HepG2 (cell line): ENCODE measurements at regions not wholly inside any gene's neighbourhood (a gene's known extent, or its start where the extent isn't known, plus 50 kb on each side); places are given as distances from the start of the nearest gene placed in this dataset.

Experiments used
- ATAC-seq: fragments of 200-7000 bp; cut with Tn5 transposase; 3 replicates; pipeline ENCODE4 v1.9.1; 2020; ENCODE audit warnings: mild to moderate bottlenecking, moderate library complexity
- BruUV-seq: library from RNA; stranded (reverse); fragments of 400-500 nt; replicated peaks from 2 replicates; lab custom pipeline; 2021; lab: Mats Ljungman, UMichigan
- CTCF ChIA-PET: fragments of 300-600 bp; formaldehyde crosslinking; extraction: SDS; loops from one replicate; lab custom pipeline; 2021; ENCODE audit warnings: low total read pairs, inconsistent platforms, low intra/inter-chr PET ratio; lab: Yijun Ruan, JAX
- POLR2A ChIA-PET: fragments of 350-600 bp; sonication (Branson Sonifier 250); formaldehyde crosslinking; loops from one replicate; lab custom pipeline; 2020; ENCODE audit warnings: antibody characterized with exemption, inconsistent platforms; lab: Yijun Ruan, JAX
- DNase-seq: peaks from one replicate; pipeline ENCODE4 v3.0.0-alpha.2; 2015; ENCODE audit warnings: low spot score
- FAIRE-seq: peaks from 3 replicates; lab custom pipeline; 2011; peaks lifted over from hg19 to GRCh38; lab: Jason Lieb, UNC
- H2AFZ ChIP-seq: one replicate; pipeline ENCODE4 v1.6.1; 2011; ENCODE audit warnings: low read length, inconsistent platforms
- H3K27ac ChIP-seq: fragments of 300-600 bp; 3 replicates; pipeline ENCODE4 v1.8.0; 2011; ENCODE audit warnings: mixed run types, mild to moderate bottlenecking, mixed read lengths, low read length, inconsistent platforms; ENCODE audit not compliant: insufficient read depth; ENCODE audit errors: extremely low read length
- H3K27me3 ChIP-seq, 2 experiments: fragments of 200-600 bp in 1 of 2; 2 replicates in 1 of 2; 3 replicates in 1 of 2; pipeline versions ENCODE4 v1.6.0 to v1.8.0; 2011; ENCODE audit warnings: low read length in 2 of 2, mild to moderate bottlenecking in 2 of 2, moderate library complexity in 2 of 2, inconsistent platforms in 1 of 2; ENCODE audit not compliant: insufficient read depth in 2 of 2, control insufficient read depth in 1 of 2
- H3K36me3 ChIP-seq, 2 experiments: fragments of 200-600 bp in 1 of 2; replicated peaks in 1 of 2; 2 replicates in 1 of 2; 3 replicates in 1 of 2; pipeline versions ENCODE4 v1.5.1 to v1.8.0; 2011; ENCODE audit warnings: low read length in 2 of 2, inconsistent platforms in 1 of 2; ENCODE audit not compliant: insufficient read depth in 2 of 2, control insufficient read depth in 1 of 2
- H3K4me1 ChIP-seq: 2 replicates; pipeline ENCODE4 v1.5.1; 2012; ENCODE audit warnings: low read length, inconsistent platforms; ENCODE audit not compliant: insufficient read depth
- H3K4me2 ChIP-seq: 2 replicates; pipeline ENCODE4 v1.6.0; 2011; ENCODE audit warnings: low read depth, low read length, inconsistent platforms
- H3K4me3 ChIP-seq, 3 experiments: fragments of 200-600 bp in 1 of 3; sonication (generic), shearing (Covaris generic) in 1 of 3; replicated peaks in 1 of 3; 2 replicates each; pipeline ENCODE4 v1.5.1; 2011 to 2016; ENCODE audit warnings: low read length in 3 of 3, inconsistent platforms in 2 of 3, low read depth in 2 of 3, mild to moderate bottlenecking in 2 of 3, control low read depth in 1 of 3, mixed read lengths in 1 of 3; ENCODE audit not compliant: insufficient read depth in 1 of 3
- H3K79me2 ChIP-seq: one replicate; pipeline ENCODE4 v1.6.1; 2011; ENCODE audit warnings: low read length, inconsistent platforms; ENCODE audit not compliant: insufficient read depth
- H3K9ac ChIP-seq: 2 replicates; pipeline ENCODE4 v1.6.0; 2011; ENCODE audit warnings: mild to moderate bottlenecking, low read depth, low read length, inconsistent platforms; ENCODE audit not compliant: insufficient read depth
- H3K9me3 ChIP-seq: 2 replicates; pipeline ENCODE4 v1.5.1; 2012; ENCODE audit warnings: mild to moderate bottlenecking, low read length
- H4K20me1 ChIP-seq: 2 replicates; pipeline ENCODE4 v1.6.0; 2011; ENCODE audit warnings: inconsistent platforms, mild to moderate bottlenecking, low read length, moderate library complexity; ENCODE audit not compliant: insufficient read depth
- ARNT ChIP-seq: fragments of 450-650 bp; IDR thresholded peaks from 2 replicates; pipeline ENCODE4 v1.6.1; 2017
- BRD4 ChIP-seq: sonication (generic); formaldehyde crosslinking; IDR thresholded peaks from 2 replicates; pipeline ENCODE4 v1.4.0; 2020; ENCODE audit warnings: missing genetic modification reagents
- EEA1 ChIP-seq: sonication (generic); formaldehyde crosslinking; IDR thresholded peaks from 2 replicates; pipeline ENCODE4 v1.5.1; 2020; ENCODE audit warnings: mild to moderate bottlenecking, missing genetic modification reagents, borderline replicate concordance
- FIP1L1 ChIP-seq: fragments of 200-400 bp; formaldehyde crosslinking; IDR thresholded peaks from 2 replicates; pipeline ENCODE4 v1.6.1; 2018; ENCODE audit warnings: low read depth, mild to moderate bottlenecking, low read length, moderate library complexity, borderline replicate concordance; ENCODE audit not compliant: insufficient read depth
- GABPA ChIP-seq, 2 experiments: IDR thresholded peaks; 2 replicates each; pipeline ENCODE4 v1.6.1; 2011 to 2016; ENCODE audit warnings: low read depth in 2 of 2, low read length in 1 of 2, missing biosample characterization in 1 of 2, missing genetic modification characterization in 1 of 2
- GATA4 ChIP-seq: sonication (generic); IDR thresholded peaks from 2 replicates; pipeline ENCODE4 v1.6.1; 2016; ENCODE audit warnings: antibody characterized with exemption, low read depth, borderline replicate concordance
- KLF12 ChIP-seq: sonication (generic); formaldehyde crosslinking; IDR thresholded peaks from 2 replicates; pipeline ENCODE4 v1.4.0; 2020; ENCODE audit warnings: missing genetic modification reagents, borderline replicate concordance
- KLF16 ChIP-seq, 2 experiments: sonication (generic) in 1 of 2; formaldehyde crosslinking in 1 of 2; IDR thresholded peaks; 2 replicates each; pipeline versions ENCODE4 v1.6.1 to v1.8.0; 2016 to 2023; ENCODE audit warnings: missing genetic modification reagents in 2 of 2, missing compliant biosample characterization in 1 of 2
- TCF7L2 ChIP-seq: IDR thresholded peaks from 2 replicates; pipeline ENCODE4 v1.6.1; 2011; ENCODE audit warnings: mild to moderate bottlenecking, low read depth, low read length, moderate library complexity
- ZBTB26 ChIP-seq: IDR thresholded peaks from 2 replicates; pipeline ENCODE4 v1.6.1; 2016; ENCODE audit warnings: missing compliant biosample characterization, missing genetic modification reagents, borderline replicate concordance
- ZC3H4 ChIP-seq: sonication (generic); formaldehyde crosslinking; IDR thresholded peaks from 2 replicates; pipeline ENCODE4 v1.4.0; 2020; ENCODE audit warnings: missing genetic modification reagents, borderline replicate concordance
- ZFP41 ChIP-seq: sonication (generic); formaldehyde crosslinking; IDR thresholded peaks from 2 replicates; pipeline ENCODE4 v1.4.0; 2020; ENCODE audit warnings: mild to moderate bottlenecking, missing genetic modification reagents, borderline replicate concordance
- ZMYM2 ChIP-seq: sonication (generic); formaldehyde crosslinking; IDR thresholded peaks from 2 replicates; pipeline ENCODE4 v1.8.0; 2022; ENCODE audit warnings: mild to moderate bottlenecking, missing genetic modification reagents
- ZNF7 ChIP-seq: IDR thresholded peaks from 2 replicates; pipeline ENCODE4 v1.6.1; 2016; ENCODE audit warnings: missing biosample characterization, missing genetic modification reagents
- ZNF776 ChIP-seq: sonication (generic); formaldehyde crosslinking; IDR thresholded peaks from 2 replicates; pipeline ENCODE4 v1.4.0; 2020; ENCODE audit warnings: mild to moderate bottlenecking, missing genetic modification reagents
- ZNF792 ChIP-seq: IDR thresholded peaks from 2 replicates; pipeline ENCODE4 v1.6.1; 2016
- in situ Hi-C: cut with HindIII; loops from 2 replicates; pipeline ENCODE4 v1.10.0; 2017; ENCODE audit warnings: low pct_unique_long_range_greater_than_20kb; ENCODE audit not compliant: extremely low pct_ligation_motif_present
- intact Hi-C: fragments of 100-400 bp; cut with micrococcal nuclease; formaldehyde crosslinking; loops from one replicate; pipeline ENCODE4 v1.10.0; 2022; ENCODE audit not compliant: unreplicated experiment
- TF ChIP-seq, protein P1 (sequence below): sonication (generic); formaldehyde crosslinking; IDR thresholded peaks from 2 replicates; pipeline ENCODE4 v1.8.1; 2022; ENCODE audit warnings: mild to moderate bottlenecking, missing genetic modification reagents
- TF ChIP-seq, protein P2 (sequence below): sonication (generic); formaldehyde crosslinking; IDR thresholded peaks from 2 replicates; pipeline ENCODE4 v1.4.0; 2020; ENCODE audit warnings: missing genetic modification reagents

DNA sequence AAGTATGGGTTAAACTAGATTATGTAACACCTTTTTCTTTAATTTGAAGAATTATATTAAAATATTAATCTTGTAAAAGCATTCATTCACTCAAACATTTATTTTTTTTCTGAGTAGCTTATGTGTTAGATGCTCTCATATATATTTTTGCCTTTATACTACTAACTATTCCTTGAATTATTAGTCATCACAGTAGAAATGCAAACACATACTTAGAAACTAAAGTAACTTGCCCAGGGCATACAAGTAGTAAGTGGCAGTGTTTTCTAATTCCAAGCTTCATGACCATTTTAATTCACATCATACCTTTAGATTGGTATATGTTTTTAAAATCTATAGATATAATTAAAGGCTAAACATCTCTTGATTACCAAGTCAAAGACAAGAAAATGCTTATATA is 1271.0 kb downstream of the BRINP3 start:
- no peak overlapping the region for H3K27ac ChIP-seq
- no peaks in the 10 kb centered on the region for H3K27me3 ChIP-seq
- H3K9me3 ChIP-seq: no peaks in the 10 kb centered on the region
- in situ Hi-C loops (no loop called here), intact Hi-C loops (no loop called here)
- TF ChIP-seq ZC3H4 (CRISPR knock-in tag) (no peak), TCF7L2 (no peak), BRD4 (no peak), EEA1 (CRISPR knock-in tag) (no peak), GABPA (IDR thresholded peaks at IDR 0.05; ENCODE audit: low read depth, low read length) (no peak), GABPA (CRISPR knock-in tag; IDR thresholded peaks at IDR 0.05; ENCODE audit: low read depth) (no peak), ZNF792 (CRISPR knock-in tag) (no peak), ZMYM2 (CRISPR knock-in tag) (no peak), ZFP41 (no peak), ZNF7 (CRISPR knock-in tag) (no peak), ZNF776 (no peak), FIP1L1 (no peak), KLF12 (CRISPR knock-in tag) (no peak), KLF16 (CRISPR knock-in tag; IDR thresholded peaks at IDR 0.05) (no peak), ARNT (no peak), GATA4 (no peak), ZBTB26 (no peak)
- TF ChIP-seq, protein P1, sequence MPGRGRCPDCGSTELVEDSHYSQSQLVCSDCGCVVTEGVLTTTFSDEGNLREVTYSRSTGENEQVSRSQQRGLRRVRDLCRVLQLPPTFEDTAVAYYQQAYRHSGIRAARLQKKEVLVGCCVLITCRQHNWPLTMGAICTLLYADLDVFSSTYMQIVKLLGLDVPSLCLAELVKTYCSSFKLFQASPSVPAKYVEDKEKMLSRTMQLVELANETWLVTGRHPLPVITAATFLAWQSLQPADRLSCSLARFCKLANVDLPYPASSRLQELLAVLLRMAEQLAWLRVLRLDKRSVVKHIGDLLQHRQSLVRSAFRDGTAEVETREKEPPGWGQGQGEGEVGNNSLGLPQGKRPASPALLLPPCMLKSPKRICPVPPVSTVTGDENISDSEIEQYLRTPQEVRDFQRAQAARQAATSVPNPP (CRISPR knock-in tag): no peak
- TF ChIP-seq, protein P2, sequence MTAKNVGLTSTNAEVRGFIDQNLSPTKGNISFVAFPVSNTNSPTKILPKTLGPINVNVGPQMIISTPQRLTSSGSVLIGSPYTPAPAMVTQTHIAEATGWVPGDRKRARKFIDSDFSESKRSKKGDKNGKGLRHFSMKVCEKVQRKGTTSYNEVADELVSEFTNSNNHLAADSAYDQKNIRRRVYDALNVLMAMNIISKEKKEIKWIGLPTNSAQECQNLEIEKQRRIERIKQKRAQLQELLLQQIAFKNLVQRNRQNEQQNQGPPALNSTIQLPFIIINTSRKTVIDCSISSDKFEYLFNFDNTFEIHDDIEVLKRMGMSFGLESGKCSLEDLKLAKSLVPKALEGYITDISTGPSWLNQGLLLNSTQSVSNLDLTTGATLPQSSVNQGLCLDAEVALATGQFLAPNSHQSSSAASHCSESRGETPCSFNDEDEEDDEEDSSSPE: no peak
- ChIA-PET POLR2A (no interaction called here), CTCF (no interaction called here)
- BruUV-seq: no TSS peak
- no peak overlapping the region for H3K9ac ChIP-seq
- ATAC-seq (no peak), DNase-seq (no peak), FAIRE-seq (no peak)
- H3K4me3 ChIP-seq: no peak overlapping the region
- H3K79me2 ChIP-seq: no peaks in the 10 kb centered on the region
- no peak overlapping the region for H2AFZ ChIP-seq
- no peaks in the 10 kb centered on the region for H3K36me3 ChIP-seq
- H4K20me1 ChIP-seq: no peaks in the 10 kb centered on the region
- H3K4me1 ChIP-seq: no peaks in the 10 kb centered on the region
- H3K4me2 ChIP-seq: no peak overlapping the region
